ENCODE measurements at regions not wholly inside any gene's neighbourhood (a gene's known extent, or its start where the extent isn't known, plus 50 kb on each side); places are given as distances from the start of the nearest gene placed in this dataset.

DNA sequence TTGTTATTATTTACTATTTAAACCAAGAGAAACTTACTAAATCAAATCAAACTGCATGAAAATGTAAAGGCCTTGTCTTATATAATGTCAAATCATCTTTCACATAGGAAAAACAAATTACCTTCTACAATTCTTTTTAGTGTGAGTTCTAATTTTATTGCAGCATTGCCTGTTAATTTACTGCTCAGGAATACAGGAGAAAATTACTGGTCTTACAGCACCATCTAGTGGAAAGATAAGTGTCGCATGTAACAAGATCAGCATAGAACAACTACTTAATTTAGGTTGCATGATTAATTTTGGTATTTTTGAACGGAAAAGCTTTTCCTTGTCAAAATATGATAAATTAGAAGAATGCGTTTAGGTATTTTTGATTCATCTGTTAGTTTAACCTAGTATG is 502.7 kb downstream of the UQCRFS1 start:
- TF ChIP-seq ZNF274 (IDR thresholded peaks at IDR 0.05; ENCODE audit: low read depth, low read length) = no peak
- TF ChIP-seq YY1 (IDR thresholded peaks at IDR 0.05; ENCODE audit: insufficient read depth, insufficient read length) = no peak
- no peak for TF ChIP-seq SUZ12 (IDR thresholded peaks at IDR 0.05; ENCODE audit: extremely low read depth, insufficient read depth, insufficient read length)

Data from NT2/D1 (cell line).